Nephron progenitor cell (in vitro differentiated cells): ENCODE measurements at regions not wholly inside any gene's neighbourhood (a gene's known extent, or its start where the extent isn't known, plus 50 kb on each side); places are given as distances from the start of the nearest gene placed in this dataset.

Source experiments
- DNase-seq: peaks from one replicate; pipeline ENCODE4 v3.0.0; 2021
- H3K27ac Mint-ChIP-seq: 2 replicates; pipeline ENCODE4 v1.8.0; 2021; ENCODE audit warnings: mild to moderate bottlenecking, moderate library complexity, mixed read lengths
- H3K27me3 Mint-ChIP-seq: 2 replicates; pipeline ENCODE4 v1.8.0; 2021; ENCODE audit warnings: mild to moderate bottlenecking, low read depth, mixed read lengths; ENCODE audit not compliant: poor library complexity
- H3K36me3 Mint-ChIP-seq: 2 replicates; pipeline ENCODE4 v1.8.0; 2021; ENCODE audit warnings: low read depth, mixed read lengths
- H3K4me1 Mint-ChIP-seq: 2 replicates; pipeline ENCODE4 v1.8.0; 2021; ENCODE audit warnings: mixed read lengths
- H3K4me3 Mint-ChIP-seq: 2 replicates; pipeline ENCODE4 v1.8.0; 2021; ENCODE audit warnings: mild to moderate bottlenecking, moderate library complexity, mixed read lengths
- H3K9me3 Mint-ChIP-seq: 2 replicates; pipeline ENCODE4 v1.8.0; 2021; ENCODE audit warnings: mild to moderate bottlenecking, moderate library complexity, mixed read lengths
- CTCF ChIP-seq: fragments of 200-600 bp; sonication (generic); IDR thresholded peaks from 2 replicates; pipeline ENCODE4 v1.5.0; 2021; ENCODE audit warnings: antibody characterized with exemption

- H3K27me3 Mint-ChIP-seq: peaks cover 4% of the 10 kb centered on the region
- H3K9me3 Mint-ChIP-seq: no peaks in the 10 kb centered on the region
- H3K27ac Mint-ChIP-seq: no peak overlapping the region
- DNase-seq: no peak
- H3K36me3 Mint-ChIP-seq: no peaks in the 10 kb centered on the region
- TF ChIP-seq CTCF: no peak
- H3K4me3 Mint-ChIP-seq: no peak overlapping the region
- peaks cover 25% of the 10 kb centered on the region for H3K4me1 Mint-ChIP-seq
Observed at GRCh38 chr7:41013117-41013516, 689.8 kb downstream of the INHBA start.

DNA sequence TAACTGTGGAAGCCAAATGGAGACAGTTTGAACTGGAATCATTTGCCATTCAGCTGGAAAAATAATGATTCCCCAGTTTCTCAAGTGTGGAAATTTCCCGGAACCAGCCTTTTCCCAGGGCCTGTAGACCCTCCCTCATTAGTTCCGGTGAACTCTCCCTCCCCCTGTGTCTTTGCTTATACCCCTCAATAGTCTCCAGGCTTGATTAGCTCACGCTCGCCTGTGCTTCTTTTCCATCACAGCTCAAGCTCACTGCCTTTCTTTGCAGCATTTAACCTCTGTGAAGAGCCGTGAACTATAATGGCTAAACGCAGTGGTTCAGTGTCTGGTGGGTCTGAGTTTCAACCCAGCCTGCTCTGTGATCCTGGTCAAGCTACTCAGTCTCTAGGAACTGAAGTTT is 690.8 kb downstream of the INHBA start:
- no peak overlapping the region for H3K4me3 Mint-ChIP-seq
- no peaks in the 10 kb centered on the region for H3K36me3 Mint-ChIP-seq
- peak overlapping the region; percentile 99 for H3K27ac Mint-ChIP-seq
- H3K9me3 Mint-ChIP-seq: no peaks in the 10 kb centered on the region
- no peak for TF ChIP-seq CTCF
- DNase-seq: no peak
- peaks cover 23% of the 10 kb centered on the region for H3K4me1 Mint-ChIP-seq
- peaks cover 3% of the 10 kb centered on the region for H3K27me3 Mint-ChIP-seq

DNA sequence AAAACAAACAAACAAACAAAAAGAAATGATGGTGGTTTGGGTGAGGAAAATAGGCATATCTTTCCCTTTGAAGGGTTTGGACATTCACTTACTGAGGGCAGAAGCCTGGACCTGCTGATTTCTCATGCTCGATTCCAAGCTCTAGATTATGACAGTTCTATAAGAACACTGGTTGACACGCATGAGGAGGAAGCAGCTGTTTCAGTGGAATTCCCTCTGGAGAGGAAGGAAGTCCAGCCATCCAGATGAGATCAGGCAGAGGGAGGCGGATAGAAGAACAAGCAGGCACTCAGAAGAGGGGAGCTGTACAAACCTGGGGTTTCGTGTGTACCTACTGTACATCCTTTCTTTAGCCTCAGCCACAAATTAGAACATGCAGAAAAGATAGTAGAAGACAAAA is 691.9 kb downstream of the INHBA start:
- H3K4me1 Mint-ChIP-seq: peaks cover 23% of the 10 kb centered on the region
- no peak overlapping the region for H3K4me3 Mint-ChIP-seq
- no peak overlapping the region for H3K27ac Mint-ChIP-seq
- no peak for DNase-seq
- no peaks in the 10 kb centered on the region for H3K9me3 Mint-ChIP-seq
- no peak for TF ChIP-seq CTCF
- H3K27me3 Mint-ChIP-seq: no peaks in the 10 kb centered on the region
- no peaks in the 10 kb centered on the region for H3K36me3 Mint-ChIP-seq

DNA sequence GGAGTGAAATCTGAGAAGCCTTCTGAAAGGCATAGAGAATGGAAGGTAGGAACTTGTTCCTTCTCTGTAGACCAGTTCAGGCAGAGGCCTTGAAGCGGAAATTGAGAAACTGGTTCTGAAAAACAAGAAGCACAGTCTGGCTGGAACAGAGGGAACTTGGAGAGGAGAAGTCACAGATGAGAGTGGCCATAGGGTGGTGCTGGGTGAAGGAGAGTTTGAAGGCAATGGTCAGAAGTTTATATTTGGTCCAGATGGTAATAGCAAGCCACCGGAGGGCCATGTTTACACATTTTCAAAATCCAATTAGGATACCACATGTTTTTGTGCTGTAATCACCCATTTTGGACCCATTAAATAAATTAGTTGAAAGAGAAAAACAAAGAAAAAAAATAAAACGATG is 692.5 kb downstream of the INHBA start:
- no peak for TF ChIP-seq CTCF
- no peak for DNase-seq
- no peaks in the 10 kb centered on the region for H3K27me3 Mint-ChIP-seq
- no peak overlapping the region for H3K4me3 Mint-ChIP-seq
- H3K36me3 Mint-ChIP-seq: no peaks in the 10 kb centered on the region
- H3K9me3 Mint-ChIP-seq: no peaks in the 10 kb centered on the region
- H3K4me1 Mint-ChIP-seq: peaks cover 23% of the 10 kb centered on the region
- no peak overlapping the region for H3K27ac Mint-ChIP-seq

- Mint-ChIP-seq H3K27ac (no peak overlapping the region), H3K4me3 (no peak overlapping the region), H3K9me3 (no peaks in the 10 kb centered on the region), H3K27me3 (no peaks in the 10 kb centered on the region), H3K36me3 (no peaks in the 10 kb centered on the region), H3K4me1 (peaks cover 23% of the 10 kb centered on the region)
- DNase-seq: no peak
- no peak for TF ChIP-seq CTCF
Observed at GRCh38 chr7:41007811-41008210, 695.1 kb downstream of the INHBA start.

- Mint-ChIP-seq H3K27me3 (no peaks in the 10 kb centered on the region), H3K9me3 (no peaks in the 10 kb centered on the region), H3K36me3 (no peaks in the 10 kb centered on the region), H3K4me3 (no peak overlapping the region), H3K4me1 (peaks cover 22% of the 10 kb centered on the region), H3K27ac (no peak overlapping the region)
- no peak for TF ChIP-seq CTCF
- DNase-seq: no peak
Observed at GRCh38 chr7:41007351-41007751, 695.5 kb downstream of the INHBA start.
